ENCODE measurements at regions not wholly inside any gene's neighbourhood (a gene's known extent, or its start where the extent isn't known, plus 50 kb on each side); places are given as distances from the start of the nearest gene placed in this dataset.

GRCh38 chr6:50935442-50935841 lies 116.8 kb downstream of the TFAP2B start:
- no peaks in the 10 kb centered on the region for H3K36me3 Mint-ChIP-seq (ENCODE audit: low read depth)
- H3K27me3 Mint-ChIP-seq: no peaks in the 10 kb centered on the region
- DNase-seq: no peak
- H3K9me3 Mint-ChIP-seq: peaks cover 2% of the 10 kb centered on the region
- intact Hi-C loops (cut with DNase I, micrococcal nuclease): no loop called here
- TF ChIP-seq CTCF (IDR thresholded peaks at IDR 0.05): no peak
- Histone ChIP-seq H3K4me1 (ENCODE audit: insufficient read depth, low read length) (no peaks in the 10 kb centered on the region), H3K27me3 (ENCODE audit: control insufficient read depth in 1 of 2, insufficient read depth in 2 of 2, low read length in 2 of 2) (no peaks in the 10 kb centered on the region), H3K4me3 (ENCODE audit: low read length) (no peak overlapping the region), H3K36me3 (ENCODE audit: insufficient read depth, low read length) (no peaks in the 10 kb centered on the region), H3K27ac (ENCODE audit: low read depth in 1 of 2, low read length in 2 of 2) (no peak overlapping the region), H3K9me3 (ENCODE audit: control insufficient read depth in 1 of 2, insufficient read depth in 1 of 2, low read length in 2 of 2) (no peaks in the 10 kb centered on the region)
- CTCF ChIA-PET: no interaction called here
- ATAC-seq (ENCODE audit: poor library complexity): no peak
- POLR2A ChIA-PET: no interaction called here
- no peak overlapping the region for H3K27ac Mint-ChIP-seq
- H3K4me3 Mint-ChIP-seq: no peak overlapping the region
- H3K4me1 Mint-ChIP-seq (ENCODE audit: low read depth): no peaks in the 10 kb centered on the region

GRCh38 chr6:50936277-50936681 lies 117.6 kb downstream of the TFAP2B start:
- TF ChIP-seq CTCF (IDR thresholded peaks at IDR 0.05): no peak
- no peak for ATAC-seq (ENCODE audit: poor library complexity)
- no peak for DNase-seq
- H3K36me3 ChIP-seq (ENCODE audit: insufficient read depth, low read length): no peaks in the 10 kb centered on the region
- Mint-ChIP-seq H3K27ac (no peak overlapping the region), H3K9me3 (no peaks in the 10 kb centered on the region), H3K36me3 (ENCODE audit: low read depth) (no peaks in the 10 kb centered on the region), H3K4me3 (no peak overlapping the region), H3K4me1 (ENCODE audit: low read depth) (no peaks in the 10 kb centered on the region), H3K27me3 (no peaks in the 10 kb centered on the region)
- H3K9me3 ChIP-seq (ENCODE audit: control insufficient read depth in 1 of 2, insufficient read depth in 1 of 2, low read length in 2 of 2): no peaks in the 10 kb centered on the region
- H3K4me3 ChIP-seq (ENCODE audit: low read length): no peak overlapping the region
- intact Hi-C loops (cut with DNase I, micrococcal nuclease): no loop called here
- no peaks in the 10 kb centered on the region for H3K4me1 ChIP-seq (ENCODE audit: insufficient read depth, low read length)
- no peaks in the 10 kb centered on the region for H3K27me3 ChIP-seq (ENCODE audit: control insufficient read depth in 1 of 2, insufficient read depth in 2 of 2, low read length in 2 of 2)
- ChIA-PET CTCF (no interaction called here), POLR2A (no interaction called here)
- no peak overlapping the region for H3K27ac ChIP-seq (ENCODE audit: low read depth in 1 of 2, low read length in 2 of 2)

GRCh38 chr6:50939931-50940330 lies 121.3 kb downstream of the TFAP2B start:
- ATAC-seq (ENCODE audit: poor library complexity): no peak
- no peaks in the 10 kb centered on the region for H3K4me1 Mint-ChIP-seq (ENCODE audit: low read depth)
- Histone ChIP-seq H3K9me3 (ENCODE audit: control insufficient read depth in 1 of 2, insufficient read depth in 1 of 2, low read length in 2 of 2) (no peaks in the 10 kb centered on the region), H3K27me3 (ENCODE audit: control insufficient read depth in 1 of 2, insufficient read depth in 2 of 2, low read length in 2 of 2) (no peaks in the 10 kb centered on the region), H3K4me3 (ENCODE audit: low read length) (no peak overlapping the region), H3K4me1 (ENCODE audit: insufficient read depth, low read length) (no peaks in the 10 kb centered on the region), H3K27ac (ENCODE audit: low read depth in 1 of 2, low read length in 2 of 2) (no peak overlapping the region), H3K36me3 (ENCODE audit: insufficient read depth, low read length) (no peaks in the 10 kb centered on the region)
- no peaks in the 10 kb centered on the region for H3K36me3 Mint-ChIP-seq (ENCODE audit: low read depth)
- H3K27me3 Mint-ChIP-seq: no peaks in the 10 kb centered on the region
- no peak overlapping the region for H3K4me3 Mint-ChIP-seq
- TF ChIP-seq CTCF (IDR thresholded peaks at IDR 0.05): no peak
- no peak overlapping the region for H3K27ac Mint-ChIP-seq
- H3K9me3 Mint-ChIP-seq: peaks cover 2% of the 10 kb centered on the region
- DNase-seq: no peak
- intact Hi-C loops (cut with DNase I, micrococcal nuclease): no loop called here
- CTCF ChIA-PET: no interaction called here
- POLR2A ChIA-PET: no interaction called here

All from CD4-positive, alpha-beta T cell (primary cell).